HG02798 (cell line): ENCODE measurements at regions not wholly inside any gene's neighbourhood (a gene's known extent, or its start where the extent isn't known, plus 50 kb on each side); places are given as distances from the start of the nearest gene placed in this dataset.
"Not testable (repeated sequence)": the region's sequence is repeated elsewhere in the genome, so short reads cannot be mapped to it uniquely, and the experiment has no call there.

Experiments used
- ATAC-seq: cut with Tn5 transposase; IDR thresholded peaks from one replicate; pipeline ENCODE4 v1.9.1; 2021; ENCODE audit warnings: mild to moderate bottlenecking; ENCODE audit not compliant: unreplicated experiment, poor library complexity

DNA sequence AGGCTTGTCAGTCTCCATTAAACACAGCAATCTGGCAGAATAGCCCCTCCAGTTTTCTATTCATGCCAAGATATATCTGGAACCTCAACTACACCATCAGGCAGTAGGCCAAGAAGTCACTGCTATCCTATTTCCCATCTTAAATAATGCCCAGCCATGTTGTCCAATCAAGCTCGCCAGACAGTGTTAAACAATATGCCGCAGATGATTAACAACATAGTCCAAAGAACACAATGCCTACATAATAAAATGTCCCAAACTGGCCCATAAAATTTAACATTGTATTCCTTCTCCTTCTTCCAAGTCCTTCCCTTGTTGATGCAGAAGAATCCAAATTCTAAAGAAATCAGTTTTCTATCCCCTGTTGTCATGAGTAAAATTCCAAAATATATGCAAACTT lies 427.4 kb upstream of the PPP2R3A start:
- ATAC-seq: no peak

GRCh38 chr3:135539351-135539750 lies 426.2 kb upstream of the PPP2R3A start:
- no peak for ATAC-seq

DNA sequence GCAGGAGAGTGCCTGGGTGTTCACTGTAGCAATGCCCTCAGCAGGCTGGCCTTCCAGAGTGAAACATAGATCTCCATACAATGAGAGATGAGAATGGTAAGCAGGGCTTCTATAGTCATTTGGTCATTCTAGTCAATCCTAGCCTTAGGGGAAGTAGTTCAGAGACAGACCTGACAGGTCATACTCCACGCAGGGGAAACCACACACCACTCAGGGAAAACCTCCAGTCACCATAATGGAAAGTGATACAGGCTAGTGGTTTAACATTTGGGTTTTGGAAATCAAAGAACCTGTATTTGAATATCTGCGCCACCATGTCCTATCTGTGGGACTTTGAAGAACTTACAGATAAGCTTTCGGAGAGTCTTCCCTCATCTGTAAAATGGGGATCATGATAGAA lies 425.7 kb upstream of the PPP2R3A start:
- ATAC-seq: no peak

- ATAC-seq: no peak
Observed at GRCh38 chr3:135549928-135550494, 415.5 kb upstream of the PPP2R3A start.

DNA sequence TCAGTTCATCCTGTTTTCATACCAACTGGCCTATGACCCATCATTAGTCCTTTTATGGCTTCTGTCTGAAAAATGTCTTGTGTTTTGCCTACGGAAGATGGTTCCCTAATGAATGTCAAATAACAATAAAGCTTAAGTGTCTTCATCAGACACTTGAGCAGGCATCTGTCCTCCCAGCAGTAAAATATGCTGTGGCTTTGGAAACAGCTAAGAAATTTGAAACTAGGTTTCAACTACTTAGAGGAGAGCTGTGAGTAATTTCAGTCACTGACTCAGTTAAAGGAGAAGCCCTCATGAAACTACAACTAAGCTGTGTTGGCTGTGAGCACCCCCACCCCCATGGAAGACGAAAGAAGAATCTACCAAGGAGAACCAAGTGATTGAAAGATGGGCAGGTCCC lies 409.4 kb upstream of the PPP2R3A start:
- no peak for ATAC-seq

DNA sequence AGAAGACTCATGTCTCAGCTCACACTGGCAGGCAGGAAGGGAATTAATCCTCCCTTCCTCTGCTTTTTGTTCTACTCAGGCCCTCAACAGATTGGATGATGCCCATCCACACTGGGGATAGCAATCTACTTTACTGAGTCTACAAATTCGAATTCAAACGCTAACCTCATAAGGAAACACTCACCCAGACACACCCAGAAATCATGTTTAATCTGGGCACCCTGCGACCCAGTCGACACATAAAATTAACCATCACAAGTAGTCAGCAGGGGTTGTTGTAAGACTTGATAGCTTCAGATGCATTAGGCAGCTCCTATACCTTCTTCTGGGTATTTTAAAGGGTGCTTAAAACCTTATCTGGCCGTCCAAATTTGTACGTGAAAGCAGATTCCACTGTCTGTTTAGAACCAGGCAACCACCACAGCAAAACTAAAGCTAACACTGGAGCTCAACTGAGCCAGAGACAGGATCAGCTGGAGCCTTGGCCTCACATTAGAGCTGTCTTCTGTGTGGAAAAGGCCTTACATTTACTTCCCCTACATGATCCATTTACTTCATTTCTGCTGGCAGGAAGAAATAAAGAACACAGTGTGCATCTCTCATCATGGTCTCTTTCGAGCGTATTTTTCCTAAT lies 407.3 kb upstream of the PPP2R3A start:
- no peak for ATAC-seq

- no peak for ATAC-seq
Observed at GRCh38 chr3:135558906-135559305, 406.6 kb upstream of the PPP2R3A start.

- ATAC-seq: no peak
Observed at GRCh38 chr3:135559802-135560201, 405.7 kb upstream of the PPP2R3A start.

GRCh38 chr3:135560847-135561246 lies 404.7 kb upstream of the PPP2R3A start:
- ATAC-seq: no peak

- ATAC-seq: no peak
Observed at GRCh38 chr3:135564696-135565095, 400.8 kb upstream of the PPP2R3A start.

GRCh38 chr3:135565546-135565945 lies 400.0 kb upstream of the PPP2R3A start:
- ATAC-seq: no peak

DNA sequence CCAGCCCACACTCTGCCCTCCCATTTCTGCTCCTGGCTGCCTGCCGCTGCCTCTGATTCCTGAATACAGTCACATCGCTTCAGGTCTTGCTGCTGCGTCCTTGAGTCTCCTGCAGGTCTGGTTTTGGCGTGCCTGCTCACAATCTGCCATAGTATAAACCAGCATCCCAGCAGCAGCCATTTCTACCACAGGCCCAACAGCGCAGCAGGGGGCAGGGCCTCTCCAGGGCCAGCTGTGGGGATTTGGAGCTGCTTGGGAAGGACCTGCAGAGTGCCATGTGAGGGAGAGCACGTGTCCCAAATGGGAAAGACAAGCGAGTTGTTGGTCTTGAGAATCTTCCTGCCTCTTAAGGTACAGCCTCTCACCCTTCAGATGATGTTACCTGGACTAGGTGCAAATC lies 398.3 kb upstream of the PPP2R3A start:
- ATAC-seq: no peak

- ATAC-seq: no peak
Observed at GRCh38 chr3:135576751-135577150, 388.8 kb upstream of the PPP2R3A start.

- no peak for ATAC-seq
Observed at GRCh38 chr3:135581806-135582205, 383.7 kb upstream of the PPP2R3A start.

DNA sequence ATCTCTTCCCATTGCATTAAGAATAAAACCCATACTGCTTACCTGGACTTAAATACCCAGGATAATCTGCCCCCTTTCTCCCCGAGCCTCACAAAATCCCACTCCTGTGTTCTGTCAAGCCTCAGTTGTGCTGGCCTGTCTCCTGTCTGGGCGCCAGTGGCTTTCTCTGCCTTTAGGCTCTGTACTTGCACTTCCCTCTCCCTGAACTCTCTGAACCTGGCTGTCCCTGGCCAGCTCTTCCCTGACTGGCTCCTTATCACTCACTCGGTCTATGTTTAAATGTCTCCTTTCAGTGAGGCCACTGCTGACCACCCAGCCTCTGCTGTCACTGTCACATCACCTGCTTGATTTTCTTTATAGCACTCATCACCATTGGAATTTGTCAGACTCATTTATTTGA lies 382.7 kb upstream of the PPP2R3A start:
- ATAC-seq: no peak

DNA sequence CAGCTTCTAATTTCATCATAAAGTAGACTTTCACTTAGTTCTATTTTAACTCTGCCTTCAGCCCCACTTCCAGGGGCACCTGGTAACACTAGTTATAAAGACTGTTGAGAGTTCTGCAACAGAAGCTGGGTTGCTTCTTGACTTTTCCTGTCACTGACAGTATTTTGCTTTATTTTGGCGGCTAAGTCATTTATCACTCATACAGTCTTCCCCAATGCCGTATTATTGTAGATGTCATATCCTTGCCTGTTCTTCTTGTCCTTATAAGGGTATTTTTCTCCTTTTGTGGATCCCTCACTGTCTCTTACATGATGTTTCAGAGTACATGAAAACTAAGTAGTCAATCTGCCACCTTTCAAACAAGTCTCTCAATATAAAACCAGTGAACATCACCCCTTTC lies 369.0 kb upstream of the PPP2R3A start:
- no peak for ATAC-seq

GRCh38 chr3:135597855-135598254 lies 367.7 kb upstream of the PPP2R3A start:
- ATAC-seq: no peak

GRCh38 chr3:135598597-135598996 lies 366.9 kb upstream of the PPP2R3A start:
- no peak for ATAC-seq

- not testable (repeated sequence) for ATAC-seq
Observed at GRCh38 chr3:135604512-135604911, 361.0 kb upstream of the PPP2R3A start.

- ATAC-seq: no peak
Observed at GRCh38 chr3:135618123-135618522, 347.4 kb upstream of the PPP2R3A start.

GRCh38 chr3:135621184-135621920 lies 344.2 kb upstream of the PPP2R3A start:
- no peak for ATAC-seq

DNA sequence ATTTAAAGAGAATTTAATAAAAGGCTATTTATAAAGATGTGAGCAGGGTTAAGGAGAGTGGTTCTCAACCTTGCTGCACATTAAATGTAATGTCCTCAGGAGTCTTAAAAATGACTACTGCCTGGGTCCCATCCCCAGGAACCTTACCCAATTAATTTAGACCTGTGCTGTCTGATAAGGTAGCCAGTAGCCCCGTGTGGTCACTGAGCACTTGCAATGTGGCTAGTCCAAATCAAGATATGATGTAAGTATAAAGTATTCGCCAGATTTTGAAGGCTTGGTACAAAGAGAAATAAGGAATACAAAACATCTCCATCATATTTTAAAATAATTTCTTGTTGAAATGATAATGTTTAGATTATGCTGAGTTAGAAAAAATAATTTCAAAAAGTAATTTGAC lies 343.3 kb upstream of the PPP2R3A start:
- no peak for ATAC-seq
